Astrocyte (in vitro differentiated cells and primary cell): ENCODE measurements at regions not wholly inside any gene's neighbourhood (a gene's known extent, or its start where the extent isn't known, plus 50 kb on each side); places are given as distances from the start of the nearest gene placed in this dataset.
A peak's percentile ranks its signal among the peaks of the same experiment; 100 is the strongest.

Experiments used
- DNase-seq: peaks from one replicate; pipeline ENCODE4 v3.0.0-alpha.2; 2010; ENCODE audit warnings: low read depth
- FAIRE-seq: peaks from 2 replicates; lab custom pipeline; 2011; peaks lifted over from hg19 to GRCh38; lab: Jason Lieb, UNC
- H2AFZ ChIP-seq: 2 replicates; pipeline ENCODE4 v1.6.0; 2012; ENCODE audit warnings: low read depth, low read length, inconsistent platforms
- H3K27ac ChIP-seq: 2 replicates; pipeline ENCODE4 v1.5.1; 2011; ENCODE audit warnings: low read depth, low read length, inconsistent platforms
- H3K27me3 ChIP-seq: 2 replicates; pipeline ENCODE4 v1.6.0; 2011; ENCODE audit warnings: low read length, inconsistent platforms; ENCODE audit not compliant: insufficient read depth
- H3K36me3 ChIP-seq: 2 replicates; pipeline ENCODE4 v1.5.1; 2011; ENCODE audit warnings: low read length, inconsistent platforms; ENCODE audit not compliant: insufficient read depth
- H3K4me1 ChIP-seq: 2 replicates; pipeline ENCODE4 v1.5.1; 2011; ENCODE audit warnings: low read length, inconsistent platforms; ENCODE audit not compliant: insufficient read depth
- H3K4me2 ChIP-seq: 2 replicates; pipeline ENCODE4 v1.6.0; 2012; ENCODE audit warnings: low read length, inconsistent platforms
- H3K4me3 ChIP-seq: 2 replicates; pipeline ENCODE4 v1.5.1; 2011; ENCODE audit warnings: low read depth, mild to moderate bottlenecking, low read length, inconsistent platforms; ENCODE audit not compliant: insufficient read depth
- H3K79me2 ChIP-seq: 2 replicates; pipeline ENCODE4 v1.6.0; 2012; ENCODE audit warnings: mild to moderate bottlenecking, low read length, inconsistent platforms; ENCODE audit not compliant: insufficient read depth
- H3K9ac ChIP-seq: 2 replicates; pipeline ENCODE4 v1.6.0; 2012; ENCODE audit warnings: mild to moderate bottlenecking, low read length, inconsistent platforms
- H3K9me3 ChIP-seq: 2 replicates; pipeline ENCODE4 v1.5.1; 2012; ENCODE audit warnings: low read depth, mild to moderate bottlenecking, low read length, inconsistent platforms; ENCODE audit not compliant: insufficient read depth
- H4K20me1 ChIP-seq: 2 replicates; pipeline ENCODE4 v1.6.0; 2012; ENCODE audit warnings: low read length, inconsistent platforms; ENCODE audit not compliant: insufficient read depth
- H3K27ac Mint-ChIP-seq: one replicate; pipeline ENCODE4 v1.8.0; 2021; ENCODE audit warnings: mild to moderate bottlenecking, mixed read lengths; ENCODE audit not compliant: unreplicated experiment
- H3K27me3 Mint-ChIP-seq: one replicate; pipeline ENCODE4 v1.8.0; 2021; ENCODE audit warnings: low read depth, mixed read lengths; ENCODE audit not compliant: unreplicated experiment
- H3K36me3 Mint-ChIP-seq: one replicate; pipeline ENCODE4 v1.8.0; 2021; ENCODE audit warnings: low read depth, mixed read lengths; ENCODE audit not compliant: unreplicated experiment
- H3K4me1 Mint-ChIP-seq: one replicate; pipeline ENCODE4 v1.8.0; 2021; ENCODE audit warnings: low read depth, mixed read lengths; ENCODE audit not compliant: unreplicated experiment
- H3K4me3 Mint-ChIP-seq: one replicate; pipeline ENCODE4 v1.8.0; 2021; ENCODE audit warnings: mild to moderate bottlenecking, moderate library complexity, mixed read lengths; ENCODE audit not compliant: unreplicated experiment
- H3K9me3 Mint-ChIP-seq: one replicate; pipeline ENCODE4 v1.8.0; 2021; ENCODE audit warnings: mild to moderate bottlenecking, mixed read lengths; ENCODE audit not compliant: unreplicated experiment
- EZH2 ChIP-seq: IDR thresholded peaks from 2 replicates; pipeline ENCODE4 v1.6.1; 2012; ENCODE audit warnings: mild to moderate bottlenecking, low read length, inconsistent platforms; ENCODE audit not compliant: insufficient read depth
- TF ChIP-seq, protein P1 (sequence below): IDR thresholded peaks from 2 replicates; pipeline ENCODE4 v1.5.1; 2011; ENCODE audit warnings: low read depth, mild to moderate bottlenecking, inconsistent platforms, low read length, moderate library complexity; ENCODE audit not compliant: insufficient read depth

DNA sequence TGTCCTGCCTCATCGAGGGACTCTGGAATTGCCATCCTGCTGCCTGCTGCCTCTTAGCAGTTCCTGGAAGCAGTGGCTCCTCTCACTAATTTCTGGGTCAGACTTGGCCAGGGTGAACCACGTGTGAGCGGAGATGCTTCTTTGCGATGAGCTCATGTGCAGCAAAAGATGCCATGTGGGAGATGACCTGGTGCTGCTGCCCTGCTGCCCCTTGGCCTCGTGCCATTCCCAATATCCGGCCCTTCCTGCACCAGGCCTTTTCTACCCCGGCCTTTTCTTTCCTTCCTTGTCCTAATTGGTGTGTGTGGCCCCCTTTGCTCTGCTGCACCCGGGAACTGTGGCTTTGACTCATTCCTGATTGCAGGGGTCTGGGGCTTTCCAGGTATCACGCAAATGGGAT lies 296.9 kb upstream of the HS6ST1 start:
- DNase-seq (no peak), FAIRE-seq (no peak)
- Histone ChIP-seq H3K36me3 (no peaks in the 10 kb centered on the region), H3K27ac (no peak overlapping the region), H3K9me3 (no peaks in the 10 kb centered on the region), H3K4me1 (no peaks in the 10 kb centered on the region), H3K27me3 (no peaks in the 10 kb centered on the region), H2AFZ (no peak overlapping the region), H3K4me2 (no peak overlapping the region), H4K20me1 (no peaks in the 10 kb centered on the region), H3K79me2 (no peaks in the 10 kb centered on the region), H3K4me3 (no peak overlapping the region), H3K9ac (no peak overlapping the region)
- Mint-ChIP-seq H3K4me3 (no peak overlapping the region), H3K4me1 (no peaks in the 10 kb centered on the region), H3K27me3 (peaks cover 20% of the 10 kb centered on the region), H3K27ac (no peak overlapping the region), H3K36me3 (no peaks in the 10 kb centered on the region), H3K9me3 (peaks cover 5% of the 10 kb centered on the region)
- TF ChIP-seq, protein P1, sequence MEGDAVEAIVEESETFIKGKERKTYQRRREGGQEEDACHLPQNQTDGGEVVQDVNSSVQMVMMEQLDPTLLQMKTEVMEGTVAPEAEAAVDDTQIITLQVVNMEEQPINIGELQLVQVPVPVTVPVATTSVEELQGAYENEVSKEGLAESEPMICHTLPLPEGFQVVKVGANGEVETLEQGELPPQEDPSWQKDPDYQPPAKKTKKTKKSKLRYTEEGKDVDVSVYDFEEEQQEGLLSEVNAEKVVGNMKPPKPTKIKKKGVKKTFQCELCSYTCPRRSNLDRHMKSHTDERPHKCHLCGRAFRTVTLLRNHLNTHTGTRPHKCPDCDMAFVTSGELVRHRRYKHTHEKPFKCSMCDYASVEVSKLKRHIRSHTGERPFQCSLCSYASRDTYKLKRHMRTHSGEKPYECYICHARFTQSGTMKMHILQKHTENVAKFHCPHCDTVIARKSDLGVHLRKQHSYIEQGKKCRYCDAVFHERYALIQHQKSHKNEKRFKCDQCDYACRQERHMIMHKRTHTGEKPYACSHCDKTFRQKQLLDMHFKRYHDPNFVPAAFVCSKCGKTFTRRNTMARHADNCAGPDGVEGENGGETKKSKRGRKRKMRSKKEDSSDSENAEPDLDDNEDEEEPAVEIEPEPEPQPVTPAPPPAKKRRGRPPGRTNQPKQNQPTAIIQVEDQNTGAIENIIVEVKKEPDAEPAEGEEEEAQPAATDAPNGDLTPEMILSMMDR = no peak
- no peak for TF ChIP-seq EZH2

DNA sequence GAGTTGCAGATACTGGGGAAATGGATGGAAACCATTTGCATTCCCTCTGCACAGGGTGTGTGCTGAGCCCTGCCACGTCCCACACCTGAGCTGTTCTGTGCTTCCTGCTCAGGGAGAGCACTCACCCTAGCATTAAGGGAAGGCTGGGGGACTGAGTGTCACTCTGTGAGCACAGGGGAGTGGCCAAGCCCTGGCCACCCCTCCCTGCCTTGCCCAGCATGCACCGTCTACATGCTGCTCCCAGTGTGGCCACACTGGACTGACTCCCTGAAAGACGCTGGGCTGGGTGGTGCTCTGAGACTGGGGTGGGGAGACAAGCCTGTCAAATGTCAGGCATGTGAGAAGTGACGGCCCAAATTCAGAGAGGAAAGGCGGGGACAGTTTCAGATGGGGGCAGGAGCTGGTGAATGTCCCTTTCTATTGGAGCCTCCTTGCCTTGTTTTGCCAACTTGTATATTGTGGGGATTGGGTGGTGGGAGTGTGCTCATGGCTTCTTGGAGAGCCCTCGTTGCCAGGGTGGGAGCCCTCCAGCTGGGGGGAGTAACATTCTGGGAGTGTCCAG lies 298.4 kb upstream of the HS6ST1 start:
- H4K20me1 ChIP-seq = no peaks in the 10 kb centered on the region
- H3K4me3 ChIP-seq = no peak overlapping the region
- Mint-ChIP-seq H3K27ac (peak overlapping the region; percentile 31), H3K4me3 (no peak overlapping the region), H3K9me3 (peaks cover 9% of the 10 kb centered on the region), H3K4me1 (no peaks in the 10 kb centered on the region), H3K27me3 (peaks cover 14% of the 10 kb centered on the region), H3K36me3 (no peaks in the 10 kb centered on the region)
- H3K27ac ChIP-seq = no peak overlapping the region
- H3K9ac ChIP-seq = no peak overlapping the region
- H3K9me3 ChIP-seq = no peaks in the 10 kb centered on the region
- no peak overlapping the region for H3K4me2 ChIP-seq
- DNase-seq = no peak
- H3K27me3 ChIP-seq = no peaks in the 10 kb centered on the region
- no peaks in the 10 kb centered on the region for H3K4me1 ChIP-seq
- TF ChIP-seq EZH2 = no peak
- TF ChIP-seq, protein P1 = no peak
- FAIRE-seq = no peak
- H3K36me3 ChIP-seq = no peaks in the 10 kb centered on the region
- H3K79me2 ChIP-seq = no peaks in the 10 kb centered on the region
- H2AFZ ChIP-seq = no peak overlapping the region

DNA sequence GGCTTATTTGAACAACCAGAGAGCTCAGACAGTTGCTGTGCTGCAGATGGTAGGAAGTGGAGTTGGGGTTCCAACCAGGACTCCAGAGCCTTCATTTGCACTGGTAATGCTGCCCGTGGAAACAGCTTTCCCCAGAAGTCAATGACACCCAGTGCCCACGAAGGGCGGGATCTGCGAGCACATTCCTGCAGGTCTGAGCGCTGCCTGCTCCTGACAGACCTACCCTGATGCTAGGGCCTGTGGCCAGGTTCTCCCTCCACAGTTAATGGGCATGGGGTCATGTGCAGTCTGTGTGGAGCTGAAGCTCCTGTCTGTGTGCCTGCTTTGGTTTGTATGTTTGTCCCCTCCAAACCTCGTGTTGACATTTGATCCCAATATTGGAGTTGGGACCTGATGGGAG lies 299.0 kb upstream of the HS6ST1 start:
- Histone ChIP-seq H3K79me2 (no peaks in the 10 kb centered on the region), H3K27ac (no peak overlapping the region), H3K4me2 (no peak overlapping the region), H2AFZ (no peak overlapping the region), H3K27me3 (no peaks in the 10 kb centered on the region), H3K4me3 (no peak overlapping the region), H3K4me1 (no peaks in the 10 kb centered on the region), H4K20me1 (no peaks in the 10 kb centered on the region), H3K36me3 (no peaks in the 10 kb centered on the region), H3K9me3 (no peaks in the 10 kb centered on the region), H3K9ac (no peak overlapping the region)
- Mint-ChIP-seq H3K4me1 (peaks cover 2% of the 10 kb centered on the region), H3K27me3 (peaks cover 9% of the 10 kb centered on the region), H3K4me3 (no peak overlapping the region), H3K9me3 (peaks cover 9% of the 10 kb centered on the region), H3K27ac (no peak overlapping the region), H3K36me3 (no peaks in the 10 kb centered on the region)
- DNase-seq (no peak), FAIRE-seq (no peak)
- TF ChIP-seq, protein P1 = no peak
- no peak for TF ChIP-seq EZH2
